ENCODE measurements at regions not wholly inside any gene's neighbourhood (a gene's known extent, or its start where the extent isn't known, plus 50 kb on each side); places are given as distances from the start of the nearest gene placed in this dataset.

DNA sequence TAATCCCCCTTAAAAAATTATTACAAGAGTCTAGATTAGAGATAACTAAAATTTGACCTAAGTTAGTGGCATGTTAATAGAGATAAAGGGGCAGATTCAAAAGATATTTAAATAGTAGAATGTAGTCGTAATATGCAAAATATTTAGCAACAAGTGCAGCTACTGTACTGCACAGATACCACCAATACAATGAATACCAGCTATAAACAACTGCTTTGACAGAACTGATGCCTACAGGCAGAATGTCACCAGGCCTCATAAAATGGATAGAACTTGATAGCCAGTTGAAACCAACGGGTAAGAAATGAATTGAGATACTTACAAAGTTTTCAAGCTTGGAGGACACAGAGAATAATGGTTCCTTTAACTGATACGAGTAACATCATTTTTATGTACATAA is 249.3 kb upstream of the VEPH1 start:
- TF ChIP-seq, protein P1, sequence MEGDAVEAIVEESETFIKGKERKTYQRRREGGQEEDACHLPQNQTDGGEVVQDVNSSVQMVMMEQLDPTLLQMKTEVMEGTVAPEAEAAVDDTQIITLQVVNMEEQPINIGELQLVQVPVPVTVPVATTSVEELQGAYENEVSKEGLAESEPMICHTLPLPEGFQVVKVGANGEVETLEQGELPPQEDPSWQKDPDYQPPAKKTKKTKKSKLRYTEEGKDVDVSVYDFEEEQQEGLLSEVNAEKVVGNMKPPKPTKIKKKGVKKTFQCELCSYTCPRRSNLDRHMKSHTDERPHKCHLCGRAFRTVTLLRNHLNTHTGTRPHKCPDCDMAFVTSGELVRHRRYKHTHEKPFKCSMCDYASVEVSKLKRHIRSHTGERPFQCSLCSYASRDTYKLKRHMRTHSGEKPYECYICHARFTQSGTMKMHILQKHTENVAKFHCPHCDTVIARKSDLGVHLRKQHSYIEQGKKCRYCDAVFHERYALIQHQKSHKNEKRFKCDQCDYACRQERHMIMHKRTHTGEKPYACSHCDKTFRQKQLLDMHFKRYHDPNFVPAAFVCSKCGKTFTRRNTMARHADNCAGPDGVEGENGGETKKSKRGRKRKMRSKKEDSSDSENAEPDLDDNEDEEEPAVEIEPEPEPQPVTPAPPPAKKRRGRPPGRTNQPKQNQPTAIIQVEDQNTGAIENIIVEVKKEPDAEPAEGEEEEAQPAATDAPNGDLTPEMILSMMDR (conservative IDR thresholded peaks at IDR 0.05 in 1 of 2, IDR thresholded peaks at IDR 0.05 in 1 of 2; ENCODE audit: low read depth in 1 of 2, low read length in 2 of 2) = no peak
- TF ChIP-seq EZH2 (IDR thresholded peaks at IDR 0.05; ENCODE audit: low read length, missing control alignments) = no peak
